SJCRH30 (cell line): ENCODE measurements at regions not wholly inside any gene's neighbourhood (a gene's known extent, or its start where the extent isn't known, plus 50 kb on each side); places are given as distances from the start of the nearest gene placed in this dataset.

ENCODE experiments used
- DNase-seq, 2 experiments: peaks; one replicate each; pipeline ENCODE4 v3.0.0-alpha.2; 2015 to 2020
- H3K27ac ChIP-seq: fragments of 250-450 bp; sonication (Bioruptor Pico); 2 replicates; pipeline ENCODE4 v1.5.1; 2020; ENCODE audit warnings: mild to moderate bottlenecking, moderate library complexity
- H3K27me3 ChIP-seq: fragments of 250-450 bp; sonication (Bioruptor Pico); 2 replicates; pipeline ENCODE4 v1.5.1; 2020; ENCODE audit warnings: mild to moderate bottlenecking, moderate library complexity
- H3K36me3 ChIP-seq: fragments of 250-450 bp; sonication (Bioruptor Pico); 2 replicates; pipeline ENCODE4 v1.5.1; 2020; ENCODE audit warnings: mild to moderate bottlenecking, moderate library complexity
- H3K4me1 ChIP-seq: fragments of 250-450 bp; sonication (Bioruptor Pico); 2 replicates; pipeline ENCODE4 v1.5.1; 2020; ENCODE audit warnings: mild to moderate bottlenecking, moderate library complexity
- H3K4me3 ChIP-seq: fragments of 250-450 bp; sonication (Bioruptor Pico); 2 replicates; pipeline ENCODE4 v1.5.1; 2020; ENCODE audit warnings: mild to moderate bottlenecking, moderate library complexity
- H3K9me3 ChIP-seq: fragments of 250-450 bp; sonication (Bioruptor Pico); replicated peaks from 2 replicates; pipeline ENCODE4 v1.5.1; 2020; ENCODE audit warnings: mild to moderate bottlenecking, moderate library complexity

- no peak for DNase-seq
- H3K4me3 ChIP-seq, result no peak overlapping the region
- H3K27me3 ChIP-seq, result no peaks in the 10 kb centered on the region; the same call in 1 of the 2 replicates
- no peaks in the 10 kb centered on the region for H3K4me1 ChIP-seq
- peaks cover 8% of the 10 kb centered on the region for H3K9me3 ChIP-seq
- no peaks in the 10 kb centered on the region for H3K36me3 ChIP-seq
- no peak overlapping the region for H3K27ac ChIP-seq
Observed at GRCh38 chr19:13573056-13573667, 66.9 kb upstream of the CACNA1A start.

GRCh38 chr19:13561461-13561860 is 55.2 kb upstream of the CACNA1A start:
- Histone ChIP-seq H3K27me3 (no peaks in the 10 kb centered on the region), H3K36me3 (no peaks in the 10 kb centered on the region), H3K4me1 (no peaks in the 10 kb centered on the region), H3K9me3 (no peaks in the 10 kb centered on the region), H3K27ac (no peak overlapping the region), H3K4me3 (no peak overlapping the region)
- DNase-seq, result no peak

- Histone ChIP-seq H3K27ac (no peak overlapping the region), H3K27me3 (no peaks in the 10 kb centered on the region), H3K9me3 (no peaks in the 10 kb centered on the region), H3K36me3 (no peaks in the 10 kb centered on the region), H3K4me1 (no peaks in the 10 kb centered on the region), H3K4me3 (no peak overlapping the region)
- peak in 1 of 2 experiments; percentile 19 for DNase-seq
Observed at GRCh38 chr19:13557756-13558398, 51.6 kb upstream of the CACNA1A start.

GRCh38 chr19:13556552-13556951 is 50.3 kb upstream of the CACNA1A start:
- Histone ChIP-seq H3K27ac (no peak overlapping the region), H3K27me3 (no peaks in the 10 kb centered on the region), H3K4me3 (no peak overlapping the region), H3K9me3 (no peaks in the 10 kb centered on the region), H3K4me1 (no peaks in the 10 kb centered on the region), H3K36me3 (no peaks in the 10 kb centered on the region)
- no peak for DNase-seq
